ENCODE measurements at regions not wholly inside any gene's neighbourhood (a gene's known extent, or its start where the extent isn't known, plus 50 kb on each side); places are given as distances from the start of the nearest gene placed in this dataset.
"Not testable (repeated sequence)": the region's sequence is repeated elsewhere in the genome, so short reads cannot be mapped to it uniquely, and the experiment has no call there.

DNA sequence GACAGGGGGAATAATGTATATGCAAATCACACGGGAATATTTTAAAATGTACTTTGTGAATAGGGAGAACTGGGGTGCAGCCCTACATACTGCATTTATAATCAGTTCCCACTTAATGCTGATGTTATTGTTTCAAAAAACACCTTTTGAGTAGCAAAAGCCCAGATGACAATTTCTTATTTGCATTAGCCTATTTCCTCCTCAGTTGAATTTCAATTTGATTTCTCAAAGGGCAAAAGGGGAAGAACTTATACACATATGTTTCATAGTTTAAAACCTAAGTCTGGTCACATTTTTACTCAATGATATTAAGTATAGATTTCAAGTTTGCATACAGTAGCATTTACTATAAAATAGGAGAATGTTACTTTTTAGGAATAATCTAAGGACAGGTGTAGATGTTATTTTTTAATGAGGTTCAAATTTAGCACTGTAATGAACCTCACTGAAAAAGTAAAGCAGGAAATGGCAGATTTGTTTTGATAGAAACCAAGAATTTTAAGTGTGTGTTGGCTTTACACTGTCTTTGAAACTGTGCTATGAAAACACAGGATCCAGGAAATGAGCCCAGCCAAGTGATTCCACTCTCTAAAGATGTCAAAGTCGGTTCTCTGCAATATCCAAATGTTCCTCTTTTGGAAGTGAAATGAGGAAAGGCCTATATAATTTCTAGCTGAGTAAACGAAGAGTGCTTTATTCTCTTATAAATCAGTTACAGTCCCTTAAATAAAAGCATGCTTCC, 367.4 kb downstream of the BTG1 start:
- DNase-seq = no peak

DNA sequence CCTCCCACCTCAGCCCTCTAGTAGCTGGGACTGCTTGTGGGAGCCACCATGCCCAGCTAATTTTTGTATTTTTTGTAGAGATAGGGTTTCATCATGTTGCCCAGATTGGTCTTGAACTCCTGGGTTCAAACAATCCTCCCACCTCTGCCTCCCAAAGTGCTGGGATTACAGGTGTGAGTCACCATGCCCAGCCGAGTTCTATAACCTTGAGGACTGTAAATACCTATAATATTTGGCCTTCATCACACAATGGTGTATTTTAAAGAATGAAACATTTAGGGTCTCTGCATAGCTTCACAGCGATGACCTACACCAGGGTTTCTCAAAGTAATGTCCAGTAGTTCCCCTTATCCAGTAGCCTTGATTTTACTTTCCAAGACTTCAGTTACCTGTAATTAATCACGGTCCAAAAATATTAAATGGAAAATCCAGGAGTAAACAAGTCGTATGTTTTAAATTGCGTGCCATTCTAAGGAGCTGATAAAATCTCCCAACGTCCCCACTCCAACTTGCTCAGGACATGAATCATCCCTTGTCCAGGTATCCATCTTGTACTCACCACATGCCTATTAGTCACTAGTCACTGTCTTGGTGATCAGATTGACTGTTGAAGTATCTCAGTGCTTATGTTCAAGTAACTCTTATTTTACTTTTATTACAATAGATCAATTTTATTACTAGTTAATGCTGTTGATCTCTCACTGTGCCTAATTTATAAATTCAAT, 368.2 kb downstream of the BTG1 start:
- DNase-seq = no peak

DNA sequence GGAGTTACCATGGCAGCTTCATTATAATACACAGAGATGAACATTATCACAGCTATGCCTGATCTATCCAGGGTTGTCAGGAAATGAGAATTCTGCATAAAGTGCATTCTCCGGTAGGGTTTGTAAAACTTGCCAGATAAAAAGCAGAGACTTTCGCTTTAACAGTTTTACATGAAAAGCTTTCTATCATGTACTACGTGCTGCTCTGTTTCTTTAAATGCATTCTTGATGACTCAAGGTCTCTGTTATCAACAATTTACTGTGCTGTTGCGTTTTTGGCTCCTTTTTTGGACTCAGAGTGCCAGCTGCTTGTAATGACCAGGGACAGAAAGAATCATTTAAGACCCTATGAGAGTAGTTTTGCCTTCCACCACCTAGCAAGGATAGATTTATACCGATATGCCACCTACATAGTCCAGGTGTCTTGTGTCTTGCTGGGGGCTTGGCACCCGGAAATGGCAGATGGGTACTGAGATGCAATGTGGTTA, 371.2 kb downstream of the BTG1 start:
- no peak for DNase-seq

DNA sequence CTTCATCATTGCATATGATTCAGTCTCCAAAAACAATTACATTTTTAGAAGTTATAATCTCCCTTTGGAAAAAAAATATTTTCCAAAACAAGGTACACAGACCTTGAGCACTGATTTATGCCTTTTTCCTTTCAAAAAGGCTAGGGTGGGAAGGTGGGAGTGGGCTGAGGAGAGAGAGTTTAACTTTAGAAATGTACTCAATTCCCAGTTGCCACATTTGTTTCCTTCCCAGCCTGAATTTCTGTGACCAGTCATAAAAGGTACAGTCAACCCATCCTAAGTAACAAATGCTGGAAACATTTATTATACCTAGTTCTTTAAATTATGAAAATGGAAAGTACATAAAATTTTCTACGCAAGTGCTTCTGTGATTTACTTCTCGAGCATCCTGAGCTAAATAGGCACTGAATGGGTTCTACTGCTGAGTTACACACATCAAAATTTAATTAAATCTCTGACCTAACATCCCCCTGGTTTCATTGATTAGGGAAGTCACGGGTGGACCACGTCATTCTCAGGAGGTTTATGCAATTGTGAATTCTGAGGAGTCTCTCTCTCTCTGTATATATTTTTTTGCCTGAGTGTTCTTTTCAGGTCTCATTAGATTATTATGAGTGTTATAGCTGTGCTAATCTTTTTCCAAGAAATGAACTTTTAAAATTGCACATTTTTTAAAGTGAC, 371.8 kb downstream of the BTG1 start:
- no peak for DNase-seq

DNA sequence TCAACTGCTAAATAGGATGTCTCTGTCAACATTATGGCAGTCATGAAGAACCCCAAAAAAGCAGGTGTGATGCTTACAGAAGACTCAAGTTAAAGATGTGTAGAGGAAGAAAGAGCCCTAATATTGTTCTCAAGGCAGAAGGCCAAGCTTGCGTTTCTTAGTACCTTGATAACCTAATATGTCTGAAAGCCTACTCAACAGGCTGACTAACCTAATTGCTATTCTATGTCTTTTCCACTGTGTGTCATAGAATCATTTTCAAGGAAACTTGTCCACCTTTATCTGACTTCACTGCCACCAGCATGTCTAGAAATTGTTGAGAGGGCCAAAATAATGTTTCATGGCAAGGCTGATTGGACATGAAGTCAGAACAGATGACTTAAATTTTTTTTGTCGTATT, 373.2 kb downstream of the BTG1 start:
- no peak for DNase-seq

DNA sequence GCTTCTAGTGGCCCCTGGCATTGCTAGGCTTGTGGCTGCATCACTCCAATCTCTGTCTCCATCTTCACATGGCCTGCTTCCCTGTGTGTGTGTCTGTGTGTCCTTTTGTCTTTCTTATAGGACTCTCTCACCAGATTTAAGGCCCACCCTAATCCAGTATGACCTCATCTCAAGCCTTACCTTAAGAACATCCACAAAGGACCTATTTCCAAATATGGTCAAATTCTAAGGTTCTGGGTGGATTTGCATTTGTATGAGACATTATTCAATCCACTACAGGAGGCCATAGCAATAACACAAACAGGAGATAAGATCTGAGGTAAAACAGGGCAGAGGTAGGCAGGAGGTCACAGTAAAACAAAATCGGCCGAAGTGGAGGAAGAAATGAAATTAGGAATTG, 375.9 kb downstream of the BTG1 start:
- DNase-seq = no peak

DNA sequence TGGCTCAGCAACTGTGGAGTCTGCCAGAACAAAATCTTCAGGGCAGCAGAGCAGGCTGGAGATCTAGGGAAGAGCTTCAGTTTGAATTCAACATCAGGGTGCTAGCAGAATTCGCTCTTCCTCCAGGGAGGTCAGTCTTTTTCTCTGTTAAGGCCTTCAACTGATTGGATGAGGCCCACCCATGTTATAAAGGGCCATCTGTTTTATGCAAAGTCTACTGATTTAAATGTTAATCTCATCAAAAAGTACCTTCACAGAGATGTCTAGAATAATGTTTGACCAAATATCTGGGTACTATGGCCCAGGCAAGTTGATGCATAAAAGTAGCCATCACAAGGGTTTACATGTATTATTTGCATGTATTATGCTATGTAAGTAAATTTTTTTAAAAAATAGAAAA, 378.4 kb downstream of the BTG1 start:
- DNase-seq = no peak

DNA sequence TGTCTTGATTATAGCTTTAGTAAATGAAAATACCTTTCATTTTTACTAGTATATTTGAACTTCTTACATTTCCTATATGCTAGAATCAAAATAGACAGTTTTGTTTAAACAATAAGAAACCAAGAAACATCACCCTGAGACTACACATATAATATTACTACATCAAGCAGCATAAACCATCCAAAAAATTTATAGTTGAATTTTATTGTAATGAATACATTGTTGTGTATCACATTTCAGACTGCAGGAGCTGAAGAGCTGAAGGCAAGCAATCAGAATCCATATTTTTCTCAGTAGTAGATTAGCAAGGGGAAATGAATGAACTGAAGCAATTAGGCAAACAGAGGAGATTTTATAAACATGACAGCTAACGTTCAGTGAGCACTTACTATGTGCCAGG, 379.2 kb downstream of the BTG1 start:
- DNase-seq = no peak

DNA sequence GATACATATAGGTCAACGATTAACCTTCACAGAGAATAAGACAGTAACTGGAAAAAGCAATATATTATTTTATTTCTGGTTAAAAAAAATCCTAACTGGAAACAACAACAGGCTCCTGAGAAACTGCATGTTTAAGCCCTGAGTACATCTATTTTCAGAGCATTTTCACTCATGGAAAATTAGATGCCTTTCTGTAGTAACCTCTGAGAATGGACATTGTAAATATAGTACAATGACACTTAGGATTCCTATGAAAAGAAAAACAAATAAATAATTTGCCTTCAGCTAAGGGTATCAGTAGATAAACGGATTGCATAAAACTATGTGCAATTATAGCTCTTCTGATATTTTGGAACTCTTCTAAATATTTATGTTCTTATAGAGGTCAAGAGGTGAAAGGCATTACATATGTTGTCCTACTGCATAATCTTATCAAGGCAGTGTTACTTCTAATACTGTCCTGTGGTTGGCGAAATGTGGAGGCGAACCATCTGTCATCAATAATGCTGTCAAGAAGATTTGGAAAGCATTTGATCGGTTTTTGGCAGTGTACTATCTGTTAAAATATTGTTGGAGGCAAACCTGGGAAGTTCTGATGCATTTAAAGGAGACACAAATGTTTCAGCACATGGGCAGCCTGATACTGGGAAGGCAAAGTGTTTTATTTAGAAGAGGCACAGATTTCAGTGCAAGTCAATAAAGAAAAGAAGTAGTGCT, 381.8 kb downstream of the BTG1 start:
- no peak for DNase-seq

DNA sequence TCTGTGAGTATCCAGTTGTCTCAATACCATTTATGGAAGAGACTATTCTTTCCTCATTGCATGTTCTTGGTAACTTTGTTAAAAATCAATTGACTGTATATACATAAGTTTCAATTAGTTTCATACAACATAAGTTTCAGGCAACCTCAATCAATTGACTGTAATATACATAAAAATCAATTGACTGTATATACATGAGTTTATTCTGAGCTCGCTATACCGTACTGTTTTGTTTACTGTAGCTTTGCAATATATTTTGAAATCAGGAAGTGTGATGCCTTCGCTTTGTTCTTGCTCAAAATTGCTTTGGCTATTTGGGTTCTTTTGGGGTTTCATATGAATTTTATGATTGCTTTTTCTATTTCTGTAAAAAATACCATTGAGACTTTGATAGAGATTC, 392.0 kb downstream of the BTG1 start:
- DNase-seq = no peak

DNA sequence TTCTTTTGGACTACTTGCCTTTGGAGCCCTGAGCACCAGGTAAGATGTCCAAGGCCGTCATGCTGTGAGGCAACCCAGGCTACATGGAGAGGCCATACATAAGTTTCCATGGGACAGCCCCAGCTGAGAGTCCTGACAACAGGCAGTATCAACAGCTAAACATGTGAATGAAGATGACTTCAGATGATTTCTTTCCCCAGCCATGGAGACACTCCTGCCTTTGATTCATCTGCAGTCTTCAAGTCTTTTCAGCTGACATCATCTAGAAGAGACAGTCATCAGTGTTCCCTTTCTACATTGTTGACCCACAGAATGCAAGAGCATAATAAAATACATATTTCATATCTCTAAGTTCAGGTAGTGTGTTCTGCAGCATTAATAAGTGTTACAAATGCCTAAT, 398.7 kb downstream of the BTG1 start:
- no peak for DNase-seq

DNA sequence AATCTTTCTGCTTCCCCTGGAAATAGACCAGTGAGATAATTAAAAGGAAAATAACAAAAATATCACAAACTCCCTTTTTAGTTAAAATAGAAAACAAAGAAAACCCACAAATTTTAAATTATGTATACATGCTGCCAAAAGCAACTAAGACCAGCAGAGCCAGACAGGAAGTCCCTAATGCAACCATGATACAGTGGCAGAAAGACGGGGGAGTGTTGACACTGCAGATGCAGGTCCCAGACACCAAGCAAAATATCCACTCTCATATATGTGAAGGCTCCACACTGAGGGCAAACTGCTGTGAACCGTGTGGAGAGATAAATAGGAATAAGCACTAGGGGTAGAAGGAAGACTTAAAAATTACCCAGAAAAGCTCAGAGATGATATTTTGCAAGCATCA, 401.0 kb downstream of the BTG1 start:
- no peak for DNase-seq

DNA sequence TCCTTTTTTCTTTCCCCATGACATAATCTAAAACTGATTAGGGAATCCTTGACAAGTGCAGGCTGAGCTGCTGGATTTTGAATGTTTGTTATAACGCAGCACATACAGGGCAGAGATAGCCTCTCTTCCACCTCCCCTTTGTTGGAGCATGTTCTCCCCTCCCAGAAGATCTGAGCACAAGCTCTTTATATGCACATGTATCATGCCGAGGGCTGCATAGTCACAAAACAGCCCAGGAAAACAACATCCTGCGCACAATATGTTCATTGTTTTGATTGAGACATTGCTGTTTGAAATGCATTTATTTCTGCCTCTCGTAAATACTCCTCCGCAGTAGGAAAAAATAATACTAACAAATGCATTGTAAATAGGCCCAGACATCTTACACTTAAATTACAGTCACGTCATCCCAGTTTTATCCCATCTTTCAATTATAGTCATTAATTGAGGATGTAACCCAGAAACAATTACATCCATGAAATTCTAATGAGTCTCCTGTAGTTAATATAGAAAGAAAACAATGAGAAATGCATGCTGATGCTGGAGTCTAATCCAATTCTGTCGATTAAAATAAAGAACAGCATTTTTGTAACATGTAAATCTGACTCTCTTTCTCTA, 401.8 kb downstream of the BTG1 start:
- no peak for DNase-seq

DNA sequence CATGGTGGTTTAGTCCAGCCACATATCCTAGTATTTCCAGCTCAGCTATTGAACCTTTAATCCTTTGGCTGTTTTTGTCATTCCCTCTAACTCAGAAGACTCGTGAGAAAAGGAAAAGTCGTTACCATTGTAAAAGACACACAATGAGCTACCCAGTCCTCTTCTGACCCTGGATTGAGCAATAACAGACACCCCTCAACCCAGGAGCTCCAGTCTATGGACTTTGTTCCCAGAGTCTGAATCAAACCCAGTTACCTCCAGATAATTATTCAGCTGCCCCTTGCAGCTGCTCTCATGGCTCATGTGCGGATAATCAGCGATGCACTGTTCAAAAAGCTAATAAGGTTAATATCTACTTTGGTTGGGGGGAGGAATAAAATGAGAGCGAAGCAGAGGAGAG, 402.4 kb downstream of the BTG1 start:
- DNase-seq = no peak

DNA sequence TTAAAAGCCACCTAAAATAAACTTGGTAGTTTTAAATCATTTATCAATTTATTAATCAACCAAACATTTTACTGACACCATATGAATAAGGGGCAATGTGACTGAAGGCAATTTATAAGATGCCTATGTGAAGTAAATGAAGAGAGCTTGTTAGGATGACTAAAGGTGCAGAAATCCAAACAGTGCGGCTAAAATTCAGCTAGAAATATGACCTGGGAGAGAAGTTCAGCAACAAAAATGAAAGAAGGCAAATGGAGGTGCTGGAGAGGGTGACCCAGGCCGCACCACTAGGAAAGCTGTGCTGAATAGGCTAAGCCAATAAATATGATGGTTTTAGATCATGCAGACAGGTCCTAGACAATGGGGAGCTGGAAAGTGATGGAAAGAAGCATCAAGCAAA, 403.7 kb downstream of the BTG1 start:
- DNase-seq = no peak

DNA sequence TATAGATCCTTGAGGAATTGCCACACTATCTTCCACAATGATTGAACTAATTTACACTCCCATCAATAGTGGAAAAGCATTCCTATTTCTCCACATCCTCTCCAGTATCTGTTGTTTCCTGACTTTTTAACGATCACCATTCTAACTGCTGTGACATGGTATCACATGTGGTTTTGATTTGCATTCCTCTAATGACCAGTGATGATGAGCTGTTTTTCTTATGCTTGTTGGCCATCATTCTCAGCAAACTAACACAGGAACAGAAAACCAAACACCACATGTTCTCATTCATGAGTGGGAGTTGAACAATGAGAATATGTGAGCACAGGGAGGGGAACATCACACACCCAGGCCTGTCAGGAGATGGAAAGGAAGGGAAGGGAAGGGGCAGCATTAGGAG, 411.8 kb downstream of the BTG1 start:
- DNase-seq = not testable (repeated sequence)

DNA sequence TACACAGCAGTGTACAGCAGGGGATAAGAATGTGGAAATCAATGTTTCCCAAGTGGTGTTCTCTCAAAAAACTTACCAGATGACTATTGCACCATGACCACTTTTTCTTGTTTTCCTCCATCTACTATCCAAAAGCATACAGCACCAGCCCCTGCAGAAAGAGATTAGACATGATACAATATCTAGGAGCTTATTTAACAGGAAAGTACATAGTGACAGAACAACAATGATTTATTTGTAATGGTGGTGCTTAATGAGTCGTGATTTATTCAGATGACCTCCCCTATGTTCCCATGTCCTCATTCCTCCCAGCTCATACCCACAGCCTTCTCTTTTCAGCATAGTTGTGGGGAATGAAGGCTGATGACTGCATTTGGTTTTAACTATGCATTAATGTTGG, 413.6 kb downstream of the BTG1 start:
- no peak for DNase-seq

DNA sequence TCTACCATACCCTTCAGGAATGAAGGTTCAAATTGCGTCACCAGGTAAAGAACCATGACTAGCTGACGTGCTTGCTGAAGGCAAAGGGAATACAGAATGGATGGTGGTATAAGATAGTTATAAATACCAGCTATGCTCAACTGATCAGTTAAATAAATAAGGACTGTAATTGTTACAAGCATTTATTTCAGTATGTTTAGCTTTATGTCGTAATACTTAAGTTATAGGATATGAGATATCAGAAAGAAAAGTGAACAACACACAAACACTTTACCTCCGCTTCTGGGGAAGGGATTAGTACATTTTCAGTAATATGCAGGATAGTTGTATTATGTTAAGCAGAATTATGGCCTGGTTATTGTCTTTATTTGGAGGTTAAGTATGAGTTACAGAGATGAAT, 416.1 kb downstream of the BTG1 start:
- DNase-seq = no peak

DNA sequence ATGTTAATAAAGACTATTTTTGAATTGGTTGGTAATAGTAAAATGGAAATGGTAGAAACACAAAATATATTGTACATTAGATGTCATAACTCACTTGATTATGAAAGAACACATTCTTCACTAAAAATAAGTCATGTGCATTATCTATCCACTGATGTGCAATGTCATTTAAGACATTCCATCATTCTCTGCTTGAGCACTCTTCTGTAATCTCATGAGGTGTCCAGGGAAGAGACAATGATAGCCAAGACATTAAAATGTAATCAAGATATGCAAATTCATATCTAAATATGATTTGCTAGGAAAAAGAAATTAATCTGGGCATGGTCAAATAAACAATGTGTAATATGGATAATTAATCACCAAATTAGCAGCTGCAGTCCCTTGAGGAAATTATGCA, 422.5 kb downstream of the BTG1 start:
- no peak for DNase-seq

DNA sequence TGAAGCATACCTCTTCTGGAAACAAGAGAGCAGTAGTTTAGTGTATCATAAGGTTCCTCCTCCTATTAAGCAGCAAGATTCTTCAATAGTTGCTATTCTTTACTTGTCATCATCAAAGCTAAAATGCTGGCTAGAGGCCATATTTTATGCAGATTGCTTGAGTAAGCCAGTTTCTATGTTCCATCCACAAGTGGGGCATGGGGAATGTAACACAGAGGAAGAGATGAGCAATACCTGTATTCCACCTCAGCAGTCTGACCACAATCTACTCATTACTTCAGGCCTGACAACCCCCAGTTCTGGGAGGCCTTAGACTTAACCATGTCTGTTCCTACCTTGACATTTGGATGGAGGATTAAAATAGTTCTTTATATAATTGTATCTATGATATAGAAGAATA, 423.6 kb downstream of the BTG1 start:
- no peak for DNase-seq

DNA sequence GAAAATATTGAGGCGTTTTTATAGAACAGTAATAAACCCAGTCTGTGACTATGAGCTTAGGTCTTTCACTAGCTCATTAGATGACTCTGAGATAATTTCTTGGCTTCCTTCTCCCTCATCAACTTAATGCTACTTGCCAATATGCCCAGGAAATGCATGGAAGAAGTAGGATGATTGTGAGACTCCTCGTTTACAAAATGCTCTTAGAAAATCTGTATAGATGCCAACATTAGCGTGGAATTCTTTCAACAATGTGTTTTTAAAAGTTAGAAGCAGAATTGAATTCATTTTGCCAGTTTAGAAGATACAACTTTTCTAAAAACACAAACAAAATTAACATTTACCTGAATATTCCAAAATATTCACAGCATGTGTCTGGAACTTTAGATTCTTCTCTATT, 424.6 kb downstream of the BTG1 start:
- DNase-seq = no peak

DNA sequence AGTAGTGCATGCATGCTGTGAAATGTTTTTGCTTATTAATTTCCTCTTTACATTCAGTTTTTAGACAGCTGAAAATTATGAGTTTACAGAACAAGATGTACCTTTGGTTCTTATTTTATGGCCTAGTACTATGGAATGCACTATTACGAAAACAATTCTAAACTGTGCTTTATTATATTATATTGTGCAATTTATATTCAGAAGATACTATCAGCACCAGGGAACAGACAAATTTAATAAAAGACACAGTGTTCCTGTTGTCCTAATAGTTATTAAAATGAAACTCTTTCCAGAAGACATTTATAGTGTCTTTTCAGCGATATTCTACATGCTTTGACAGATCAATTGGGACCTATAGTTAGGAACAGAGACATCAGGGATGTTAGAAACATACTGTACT, 427.3 kb downstream of the BTG1 start:
- no peak for DNase-seq

DNA sequence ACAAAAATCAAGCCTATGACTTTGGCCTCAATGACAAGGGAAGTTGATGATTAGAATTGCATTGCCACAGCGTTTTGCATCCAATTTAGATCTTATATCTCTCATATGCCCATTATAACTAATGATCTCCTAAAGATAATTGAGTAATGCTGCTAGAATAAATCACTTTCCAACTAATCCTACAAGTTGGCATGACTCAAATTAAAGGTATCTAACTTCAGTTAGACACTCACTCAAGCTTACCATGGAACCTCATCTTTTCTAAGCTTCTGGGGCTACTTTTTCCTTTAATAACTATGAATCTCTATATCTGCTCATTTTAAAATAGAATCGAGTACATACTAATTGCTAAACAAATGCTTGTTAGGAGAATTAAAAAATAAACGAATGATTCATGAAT, 427.8 kb downstream of the BTG1 start:
- no peak for DNase-seq

Data from NCI-H1436 (cell line).